DND-41 (cell line): ENCODE measurements at regions not wholly inside any gene's neighbourhood (a gene's known extent, or its start where the extent isn't known, plus 50 kb on each side); places are given as distances from the start of the nearest gene placed in this dataset.

ENCODE experiments used
- ATAC-seq: fragments of 200-7000 bp; cut with Tn5 transposase; 3 replicates; pipeline ENCODE4 v1.9.1; 2021; ENCODE audit warnings: low read depth; ENCODE audit not compliant: insufficient read depth
- DNase-seq: peaks from one replicate; pipeline ENCODE4 v3.0.0-alpha.2; 2020
- H2AFZ ChIP-seq: 2 replicates; pipeline ENCODE4 v1.6.0; 2012; ENCODE audit warnings: low read depth, low read length
- H3K27ac ChIP-seq: 2 replicates; pipeline ENCODE4 v1.5.1; 2012; ENCODE audit warnings: low read length, inconsistent platforms
- H3K27me3 ChIP-seq: fragments of 200-600 bp; sonication (generic); 2 replicates; pipeline ENCODE4 v1.6.0; 2012; ENCODE audit warnings: low read length, mild to moderate bottlenecking, inconsistent platforms; ENCODE audit not compliant: insufficient read depth, poor library complexity
- H3K36me3 ChIP-seq: 2 replicates; pipeline ENCODE4 v1.5.1; 2012; ENCODE audit warnings: low read length, inconsistent platforms; ENCODE audit not compliant: insufficient read depth
- H3K4me1 ChIP-seq: 2 replicates; pipeline ENCODE4 v1.5.1; 2012; ENCODE audit warnings: mild to moderate bottlenecking, low read length; ENCODE audit not compliant: insufficient read depth
- H3K4me2 ChIP-seq: 2 replicates; pipeline ENCODE4 v1.6.0; 2012; ENCODE audit warnings: mild to moderate bottlenecking, moderate library complexity, low read length, inconsistent platforms; ENCODE audit not compliant: insufficient read depth
- H3K4me3 ChIP-seq, 2 experiments: fragments of 200-600 bp in 1 of 2; shearing (Covaris generic) in 1 of 2; 2 replicates each; pipeline ENCODE4 v1.5.1; 2012 to 2016; ENCODE audit warnings: inconsistent platforms in 2 of 2, low read length in 2 of 2, mild to moderate bottlenecking in 2 of 2, low read depth in 1 of 2, moderate library complexity in 1 of 2
- H3K79me2 ChIP-seq: 2 replicates; pipeline ENCODE4 v1.6.0; 2012; ENCODE audit warnings: low read length, inconsistent platforms; ENCODE audit not compliant: insufficient read depth
- H3K9ac ChIP-seq: 2 replicates; pipeline ENCODE4 v1.6.0; 2012; ENCODE audit warnings: low read depth, mild to moderate bottlenecking, inconsistent platforms, low read length, moderate library complexity
- H3K9me3 ChIP-seq: 2 replicates; pipeline ENCODE4 v1.5.1; 2012; ENCODE audit warnings: low read length, moderate library complexity, mild to moderate bottlenecking, inconsistent platforms; ENCODE audit not compliant: insufficient read depth, severe bottlenecking
- H4K20me1 ChIP-seq: 2 replicates; pipeline ENCODE4 v1.6.0; 2012; ENCODE audit warnings: low read length; ENCODE audit not compliant: insufficient read depth
- EZH2 ChIP-seq: IDR thresholded peaks from 3 replicates; pipeline ENCODE4 v1.6.1; 2012; ENCODE audit warnings: borderline replicate concordance, low read depth, mild to moderate bottlenecking, moderate library complexity, low read length, inconsistent platforms; ENCODE audit not compliant: severe bottlenecking
- TF ChIP-seq, protein P1 (sequence below): IDR thresholded peaks from 2 replicates; pipeline ENCODE4 v1.5.1; 2012; ENCODE audit warnings: borderline replicate concordance, low read length, moderate library complexity, mild to moderate bottlenecking; ENCODE audit not compliant: poor library complexity, severe bottlenecking; ENCODE audit errors: extremely low read depth

DNA sequence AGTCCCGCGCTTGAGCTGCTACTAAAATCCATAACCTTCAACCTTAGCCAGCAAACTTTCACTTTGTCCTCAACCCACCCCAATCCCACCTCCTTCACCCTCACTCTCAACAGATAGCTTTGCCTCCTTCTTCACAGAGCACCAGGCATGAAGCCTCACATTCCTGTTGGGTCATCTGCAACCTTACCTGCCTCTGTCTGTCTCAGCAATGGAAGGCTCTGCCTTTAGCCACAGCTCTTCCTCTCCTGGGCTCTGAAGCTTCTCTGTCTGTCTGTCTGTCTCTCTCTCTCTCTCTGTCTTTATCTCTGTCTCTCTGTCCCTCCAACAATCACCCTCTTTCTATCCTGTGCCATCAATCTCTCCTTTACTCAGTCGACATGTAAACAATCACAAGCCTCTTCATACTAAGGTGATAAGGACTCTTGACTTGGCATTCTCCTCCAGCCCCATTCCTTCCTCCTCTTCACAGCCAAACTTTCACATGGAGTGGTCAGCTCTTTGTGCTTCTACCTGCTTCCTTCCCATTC, 220.8 kb downstream of the SPTSSA start:
- Histone ChIP-seq H4K20me1 (no peaks in the 10 kb centered on the region), H3K27me3 (no peaks in the 10 kb centered on the region), H2AFZ (no peak overlapping the region), H3K4me3 (no peak overlapping the region), H3K4me1 (no peaks in the 10 kb centered on the region), H3K27ac (no peak overlapping the region), H3K9me3 (no peaks in the 10 kb centered on the region), H3K4me2 (no peak overlapping the region), H3K36me3 (no peaks in the 10 kb centered on the region), H3K9ac (no peak overlapping the region), H3K79me2 (no peaks in the 10 kb centered on the region)
- no peak for ATAC-seq
- no peak for DNase-seq
- TF ChIP-seq, protein P1, sequence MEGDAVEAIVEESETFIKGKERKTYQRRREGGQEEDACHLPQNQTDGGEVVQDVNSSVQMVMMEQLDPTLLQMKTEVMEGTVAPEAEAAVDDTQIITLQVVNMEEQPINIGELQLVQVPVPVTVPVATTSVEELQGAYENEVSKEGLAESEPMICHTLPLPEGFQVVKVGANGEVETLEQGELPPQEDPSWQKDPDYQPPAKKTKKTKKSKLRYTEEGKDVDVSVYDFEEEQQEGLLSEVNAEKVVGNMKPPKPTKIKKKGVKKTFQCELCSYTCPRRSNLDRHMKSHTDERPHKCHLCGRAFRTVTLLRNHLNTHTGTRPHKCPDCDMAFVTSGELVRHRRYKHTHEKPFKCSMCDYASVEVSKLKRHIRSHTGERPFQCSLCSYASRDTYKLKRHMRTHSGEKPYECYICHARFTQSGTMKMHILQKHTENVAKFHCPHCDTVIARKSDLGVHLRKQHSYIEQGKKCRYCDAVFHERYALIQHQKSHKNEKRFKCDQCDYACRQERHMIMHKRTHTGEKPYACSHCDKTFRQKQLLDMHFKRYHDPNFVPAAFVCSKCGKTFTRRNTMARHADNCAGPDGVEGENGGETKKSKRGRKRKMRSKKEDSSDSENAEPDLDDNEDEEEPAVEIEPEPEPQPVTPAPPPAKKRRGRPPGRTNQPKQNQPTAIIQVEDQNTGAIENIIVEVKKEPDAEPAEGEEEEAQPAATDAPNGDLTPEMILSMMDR, result no peak
- TF ChIP-seq EZH2, result no peak

DNA sequence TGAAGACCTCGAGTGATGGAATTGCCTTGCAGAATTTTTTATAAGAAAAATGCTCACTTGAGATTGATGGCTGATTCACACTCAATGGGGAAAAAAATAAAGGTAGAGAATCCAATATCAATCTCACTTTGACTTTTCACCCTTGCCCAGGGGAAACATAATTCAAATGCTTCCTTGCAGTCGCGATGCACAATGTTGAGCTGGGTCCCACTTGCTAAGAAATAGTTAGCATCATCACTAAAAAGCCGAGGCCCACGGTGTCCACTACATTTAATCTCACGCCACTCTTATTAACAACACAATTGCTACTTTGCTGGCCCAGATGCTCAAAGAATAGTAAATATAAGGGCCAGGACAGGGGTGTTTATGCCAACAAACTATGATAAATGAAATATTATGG, 223.4 kb downstream of the SPTSSA start:
- no peak overlapping the region for H3K4me2 ChIP-seq
- no peaks in the 10 kb centered on the region for H3K36me3 ChIP-seq
- H3K4me3 ChIP-seq, result no peak overlapping the region
- TF ChIP-seq EZH2, result no peak
- TF ChIP-seq, protein P1, result no peak
- no peaks in the 10 kb centered on the region for H3K27me3 ChIP-seq
- no peak overlapping the region for H3K9ac ChIP-seq
- H3K9me3 ChIP-seq, result no peaks in the 10 kb centered on the region
- no peaks in the 10 kb centered on the region for H3K4me1 ChIP-seq
- no peaks in the 10 kb centered on the region for H3K79me2 ChIP-seq
- H2AFZ ChIP-seq, result no peak overlapping the region
- H3K27ac ChIP-seq, result no peak overlapping the region
- no peaks in the 10 kb centered on the region for H4K20me1 ChIP-seq
- DNase-seq (no peak), ATAC-seq (no peak)

DNA sequence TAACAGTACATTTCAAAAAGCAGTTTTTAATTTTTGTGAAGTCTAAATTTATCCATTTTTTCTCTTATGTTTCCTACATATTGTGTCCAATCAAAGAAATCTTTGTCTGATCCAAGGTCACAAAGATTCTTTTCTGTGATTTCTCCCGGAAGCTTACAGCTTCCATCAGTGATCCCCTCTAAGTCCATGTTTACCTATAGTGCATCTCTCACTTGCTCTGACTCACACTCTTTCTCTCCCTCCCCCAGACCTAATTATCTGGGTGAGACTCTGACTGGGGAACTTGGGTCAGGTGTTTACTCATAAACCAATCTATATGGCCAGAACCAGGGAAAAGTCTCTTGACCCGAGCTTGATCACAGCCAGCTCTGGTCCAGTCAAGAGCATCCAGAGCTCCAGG, 224.4 kb downstream of the SPTSSA start:
- H4K20me1 ChIP-seq, result no peaks in the 10 kb centered on the region
- H3K79me2 ChIP-seq, result no peaks in the 10 kb centered on the region
- no peak overlapping the region for H3K9ac ChIP-seq
- ATAC-seq (no peak), DNase-seq (no peak)
- H3K27me3 ChIP-seq, result no peaks in the 10 kb centered on the region
- no peaks in the 10 kb centered on the region for H3K9me3 ChIP-seq
- no peak overlapping the region for H3K4me2 ChIP-seq
- no peaks in the 10 kb centered on the region for H3K36me3 ChIP-seq
- H3K4me3 ChIP-seq, result no peak overlapping the region
- no peaks in the 10 kb centered on the region for H3K4me1 ChIP-seq
- TF ChIP-seq, protein P1, result no peak
- no peak for TF ChIP-seq EZH2
- no peak overlapping the region for H2AFZ ChIP-seq
- no peak overlapping the region for H3K27ac ChIP-seq

DNA sequence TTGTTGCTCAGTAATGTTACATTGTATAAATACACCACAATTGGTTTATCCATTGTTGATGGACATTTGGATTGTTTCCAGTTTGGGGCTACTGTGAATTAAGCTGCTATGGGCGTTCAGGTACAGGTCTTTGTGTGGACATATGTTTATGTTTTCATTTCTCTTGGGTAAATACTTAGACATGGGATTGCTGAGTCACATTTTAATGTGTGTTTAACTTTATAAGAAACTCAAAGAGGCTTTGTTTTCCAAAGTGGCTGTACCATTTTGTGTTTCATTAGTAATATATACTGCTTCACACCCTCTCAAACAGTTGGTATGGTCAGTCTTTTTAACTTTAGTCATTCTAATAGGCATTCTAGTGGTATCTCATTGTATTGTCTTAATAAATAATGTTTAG, 225.0 kb downstream of the SPTSSA start:
- no peaks in the 10 kb centered on the region for H3K9me3 ChIP-seq
- H3K4me2 ChIP-seq, result no peak overlapping the region
- H3K4me3 ChIP-seq, result no peak overlapping the region
- H3K36me3 ChIP-seq, result no peaks in the 10 kb centered on the region
- H3K27ac ChIP-seq, result no peak overlapping the region
- no peaks in the 10 kb centered on the region for H3K4me1 ChIP-seq
- DNase-seq (no peak), ATAC-seq (no peak)
- H3K79me2 ChIP-seq, result no peaks in the 10 kb centered on the region
- no peaks in the 10 kb centered on the region for H3K27me3 ChIP-seq
- TF ChIP-seq, protein P1, result no peak
- TF ChIP-seq EZH2, result no peak
- H3K9ac ChIP-seq, result no peak overlapping the region
- H4K20me1 ChIP-seq, result no peaks in the 10 kb centered on the region
- H2AFZ ChIP-seq, result no peak overlapping the region
